Spinal cord (tissue), 9 donors: ENCODE measurements at regions not wholly inside any gene's neighbourhood (a gene's known extent, or its start where the extent isn't known, plus 50 kb on each side); places are given as distances from the start of the nearest gene placed in this dataset.
A peak's percentile ranks its signal among the peaks of the same experiment; 100 is the strongest.

Experiments used
- DNase-seq, 6 donors: peaks; one replicate each; pipeline versions ENCODE4 v3.0.0 to v3.0.0-alpha.2; 2013 to 2015; ENCODE audit warnings: low spot score in 6 of 6, low read depth in 4 of 6
- H3K27ac ChIP-seq: one replicate; pipeline ENCODE4 v1.5.1; 2013; ENCODE audit warnings: low read depth, low read length, control low read depth
- H3K27me3 ChIP-seq: one replicate; pipeline ENCODE4 v1.6.1; 2013; ENCODE audit warnings: low read length; ENCODE audit not compliant: control insufficient read depth, insufficient read depth
- H3K36me3 ChIP-seq: one replicate; pipeline ENCODE4 v1.6.1; 2013; ENCODE audit warnings: low read length; ENCODE audit not compliant: control insufficient read depth, insufficient read depth
- H3K4me1 ChIP-seq: one replicate; pipeline ENCODE4 v1.6.1; 2013; ENCODE audit warnings: low read length; ENCODE audit not compliant: control insufficient read depth, insufficient read depth
- H3K4me3 ChIP-seq: one replicate; pipeline ENCODE4 v1.5.1; 2013; ENCODE audit warnings: low read depth, low read length, control low read depth
- H3K9me3 ChIP-seq: one replicate; pipeline ENCODE4 v1.6.1; 2013; ENCODE audit warnings: low read length; ENCODE audit not compliant: control insufficient read depth, insufficient read depth
- WGBS: methylation state at CpG from one replicate; pipeline ENCODE4 v1.1.5; 2013; ENCODE audit warnings: missing lambda C conversion rate; ENCODE audit not compliant: insufficient coverage; 5-methylcytosine and 5-hydroxymethylcytosine counted together
- donor health status: healthy.

DNA sequence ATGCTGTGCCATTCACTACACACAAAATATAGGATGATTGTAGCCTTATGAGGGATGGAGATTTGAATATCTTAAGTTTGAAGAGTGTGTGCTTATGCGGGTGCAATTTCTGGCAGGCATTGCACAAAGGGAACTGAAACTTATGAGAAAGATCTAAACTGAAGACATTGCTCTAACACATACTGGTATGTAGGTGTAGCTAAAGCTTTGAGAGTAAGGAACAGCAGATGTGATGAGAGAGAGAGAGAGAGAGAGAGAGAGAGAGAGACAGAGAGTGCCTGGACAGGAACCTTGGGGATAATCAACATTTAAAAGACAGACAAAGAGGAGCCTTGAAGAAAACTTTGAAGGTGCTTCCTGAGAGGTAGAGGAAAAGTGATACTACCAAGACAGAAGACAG, 379.7 kb downstream of the SPRY1 start:
- no peaks in the 10 kb centered on the region for H3K36me3 ChIP-seq
- no peaks in the 10 kb centered on the region for H3K4me1 ChIP-seq
- no peak overlapping the region for H3K27ac ChIP-seq
- H3K27me3 ChIP-seq = no peaks in the 10 kb centered on the region
- H3K4me3 ChIP-seq = no peak overlapping the region
- WGBS = no CpG with 5 or more reads among the region's 1 CpG
- no peak for DNase-seq
- H3K9me3 ChIP-seq = no peaks in the 10 kb centered on the region

DNA sequence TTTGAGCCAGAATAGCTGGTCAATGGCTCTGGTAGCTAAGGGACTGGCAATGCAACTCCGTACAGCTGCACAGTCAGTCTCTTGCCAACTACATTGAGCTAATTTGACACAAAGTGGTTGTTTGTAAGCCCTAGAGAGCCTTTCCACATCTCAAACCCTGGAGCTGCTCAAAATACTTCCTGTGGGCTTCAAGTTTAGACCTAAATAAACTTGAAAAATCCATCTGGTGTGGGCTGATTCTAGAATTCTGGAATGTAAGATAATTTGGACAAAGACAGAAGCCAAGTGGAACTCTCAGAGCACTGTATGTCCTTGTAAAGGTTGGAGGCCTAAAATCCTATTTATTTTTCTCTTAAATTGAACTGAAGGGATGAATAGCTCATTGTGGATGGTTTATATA, 380.8 kb downstream of the SPRY1 start:
- Histone ChIP-seq H3K9me3 (no peaks in the 10 kb centered on the region), H3K4me3 (no peak overlapping the region), H3K4me1 (no peaks in the 10 kb centered on the region), H3K27me3 (no peaks in the 10 kb centered on the region), H3K36me3 (no peaks in the 10 kb centered on the region), H3K27ac (no peak overlapping the region)
- peak in 2 of 6 donors; percentile 20 to 38 for DNase-seq
- 33% methylated on average over 1 of the region's 1 CpG for WGBS

DNA sequence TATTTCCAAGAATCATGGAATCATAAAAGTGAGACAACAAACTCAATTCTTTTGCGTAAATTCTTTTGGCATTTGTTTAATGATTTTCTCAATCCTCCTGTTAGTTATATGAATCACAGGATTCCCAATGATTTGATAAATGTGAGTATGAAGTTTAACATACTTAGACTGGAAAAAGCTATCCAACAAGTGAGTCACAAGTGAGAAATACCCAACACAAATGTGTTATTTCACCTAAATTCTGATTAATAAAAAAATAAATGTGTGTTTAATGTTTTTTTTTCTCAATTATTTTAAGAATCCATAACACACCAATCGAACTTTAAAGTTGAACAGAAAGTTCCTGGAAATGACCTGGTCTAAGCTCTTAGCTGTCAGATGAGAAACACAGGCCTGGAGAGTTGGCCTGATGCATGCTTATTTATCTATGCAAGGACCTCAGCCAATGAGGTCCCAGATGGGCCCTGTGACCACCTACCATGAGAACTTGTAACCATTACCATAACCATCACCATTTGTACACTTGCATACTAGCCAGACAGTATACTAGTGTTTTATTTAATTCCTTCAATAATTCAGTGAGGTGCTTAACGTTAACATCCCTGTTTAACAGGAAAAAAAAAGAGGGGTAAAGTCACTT, 386.7 kb downstream of the SPRY1 start:
- WGBS = no CpG with 5 or more reads among the region's 3 CpGs
- H3K4me1 ChIP-seq = no peaks in the 10 kb centered on the region

DNA sequence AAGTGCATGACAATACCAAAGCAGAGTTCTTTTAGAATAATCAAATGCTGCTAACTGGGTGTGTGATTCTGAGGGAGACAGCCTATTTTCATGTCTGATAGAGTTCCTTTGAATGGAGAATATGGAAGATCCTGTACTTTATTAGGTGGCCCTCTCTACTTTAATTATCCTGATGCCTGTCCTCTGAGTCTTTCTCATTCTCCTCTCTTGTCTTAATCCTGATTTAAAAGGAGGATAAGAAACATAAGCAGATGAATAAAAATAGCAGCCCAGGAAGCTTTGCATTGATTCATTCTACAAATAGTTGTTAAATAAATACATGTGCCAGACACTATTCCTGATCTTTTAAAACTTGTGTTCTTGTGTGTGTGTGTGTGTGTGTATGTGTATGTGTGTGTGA, 387.3 kb downstream of the SPRY1 start:
- Histone ChIP-seq H3K4me1 (no peaks in the 10 kb centered on the region), H3K27me3 (no peaks in the 10 kb centered on the region), H3K27ac (no peak overlapping the region), H3K9me3 (no peaks in the 10 kb centered on the region), H3K36me3 (no peaks in the 10 kb centered on the region), H3K4me3 (no peak overlapping the region)
- DNase-seq = no peak

More for the DNA sequence above, 386.7 kb downstream of the SPRY1 start:
- Histone ChIP-seq H3K36me3 (no peaks in the 10 kb centered on the region), H3K27ac (no peak overlapping the region), H3K27me3 (no peaks in the 10 kb centered on the region), H3K4me3 (no peak overlapping the region), H3K9me3 (no peaks in the 10 kb centered on the region)
- no peak for DNase-seq

DNA sequence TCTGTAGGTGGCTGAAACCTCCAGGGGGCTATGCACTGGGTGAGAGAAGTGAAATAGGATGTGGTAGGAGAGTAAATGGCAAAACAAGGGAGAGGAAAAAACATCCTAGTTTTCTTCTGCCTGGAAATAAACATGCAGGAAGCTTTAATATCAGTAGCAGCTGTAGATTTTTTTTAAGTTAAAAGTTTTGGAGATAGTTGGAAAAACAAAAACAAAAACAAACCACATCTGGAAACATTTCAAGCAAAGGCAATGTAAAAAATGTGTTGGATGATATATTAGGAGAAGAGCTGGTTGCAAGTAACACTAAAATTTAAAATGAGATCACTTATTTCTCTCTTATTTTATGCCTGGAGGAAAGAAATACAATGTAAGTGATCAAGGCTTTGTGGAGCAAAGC, 388.0 kb downstream of the SPRY1 start:
- no peak overlapping the region for H3K27ac ChIP-seq
- DNase-seq = no peak
- no peak overlapping the region for H3K4me3 ChIP-seq
- no peaks in the 10 kb centered on the region for H3K27me3 ChIP-seq
- H3K36me3 ChIP-seq = no peaks in the 10 kb centered on the region
- no peaks in the 10 kb centered on the region for H3K9me3 ChIP-seq
- H3K4me1 ChIP-seq = no peaks in the 10 kb centered on the region

DNA sequence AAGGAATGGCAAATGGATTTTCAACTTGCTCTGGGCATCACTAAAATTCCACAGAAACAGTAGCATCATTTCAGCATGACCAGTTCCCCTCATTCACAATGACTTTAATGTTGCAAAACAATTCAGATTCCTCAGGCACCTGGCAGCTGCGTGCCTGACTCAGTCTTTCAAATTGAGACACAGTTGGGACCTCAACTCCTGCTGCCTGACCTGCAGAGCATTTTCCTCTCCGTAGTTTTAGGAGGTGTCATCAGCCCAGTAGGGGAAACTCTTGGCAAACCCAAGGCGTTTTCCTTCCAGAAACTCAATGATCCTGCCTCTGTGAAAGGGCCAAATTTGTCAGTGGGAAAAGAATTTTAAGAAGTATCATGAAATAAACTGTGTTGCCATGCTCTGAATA, 388.9 kb downstream of the SPRY1 start:
- WGBS = 14% methylated on average over 2 of the region's 3 CpGs
- Histone ChIP-seq H3K4me1 (no peaks in the 10 kb centered on the region), H3K27ac (no peak overlapping the region)

DNA sequence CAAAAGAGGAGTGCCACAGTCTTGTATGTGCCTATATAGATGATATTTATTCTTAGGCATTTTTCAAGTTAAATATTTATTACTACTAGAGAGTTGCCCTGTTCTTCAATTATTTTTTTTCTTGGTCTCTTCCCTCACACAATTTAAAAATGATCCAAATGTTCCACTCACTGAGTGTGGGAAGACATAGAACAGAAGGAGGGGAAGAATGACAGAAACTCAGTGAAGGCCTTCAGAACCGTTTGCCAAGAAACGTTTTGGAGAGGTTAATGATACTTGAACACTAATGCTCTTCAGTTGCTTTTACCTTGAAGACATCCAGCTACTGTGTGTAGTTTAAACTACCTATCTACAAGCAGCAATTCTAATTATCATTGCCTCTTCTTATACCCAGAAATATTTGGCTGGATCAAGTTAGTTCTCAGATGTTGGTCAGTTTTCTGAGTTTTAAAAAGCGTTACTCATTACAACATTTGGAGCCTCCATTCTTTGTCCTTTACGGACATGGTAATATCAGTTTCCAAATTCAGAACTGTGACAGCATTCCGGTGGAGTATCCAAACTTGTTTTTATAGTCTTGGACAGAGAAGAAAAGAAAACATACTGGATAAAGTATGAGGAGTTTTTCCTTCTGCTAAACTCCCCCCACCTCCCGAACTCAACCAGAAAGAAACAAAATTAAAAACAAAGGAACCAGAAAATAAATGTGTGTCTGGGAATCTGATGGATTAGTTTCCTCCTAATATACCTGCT, 389.7 kb downstream of the SPRY1 start:
- no peaks in the 10 kb centered on the region for H3K27me3 ChIP-seq
- no CpG with 5 or more reads among the region's 6 CpGs for WGBS
- no peaks in the 10 kb centered on the region for H3K9me3 ChIP-seq
- no peak for DNase-seq
- H3K4me1 ChIP-seq = no peaks in the 10 kb centered on the region
- no peak overlapping the region for H3K4me3 ChIP-seq
- H3K27ac ChIP-seq = peak overlapping the region; percentile 3
- no peaks in the 10 kb centered on the region for H3K36me3 ChIP-seq

More for the DNA sequence above, 388.9 kb downstream of the SPRY1 start:
- Histone ChIP-seq H3K36me3 (no peaks in the 10 kb centered on the region), H3K9me3 (no peaks in the 10 kb centered on the region), H3K27me3 (no peaks in the 10 kb centered on the region), H3K4me3 (no peak overlapping the region)
- DNase-seq = peak in 2 of 6 donors; percentile 12 to 47

DNA sequence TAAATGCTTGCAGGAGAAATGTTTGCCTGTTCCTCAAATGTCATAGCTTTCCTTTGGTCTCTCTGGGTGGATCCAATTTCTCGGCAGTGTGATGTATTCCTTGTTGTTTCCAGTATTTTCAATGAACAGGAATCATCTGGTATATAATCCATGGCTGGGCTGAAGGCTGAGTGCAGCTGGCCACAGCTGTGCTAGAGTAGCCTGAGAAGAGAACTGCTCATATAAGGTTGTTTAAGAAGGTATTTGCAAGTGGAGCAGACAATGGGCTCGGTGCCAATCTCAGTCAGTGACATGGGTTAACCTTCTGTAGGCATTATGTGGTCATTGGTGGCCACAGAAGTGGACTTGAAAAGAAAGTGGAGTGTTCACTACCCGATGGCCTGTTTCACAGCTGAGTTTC, 390.3 kb downstream of the SPRY1 start:
- 83% methylated on average over 2 of the region's 3 CpGs for WGBS
- Histone ChIP-seq H3K27me3 (no peaks in the 10 kb centered on the region), H3K9me3 (no peaks in the 10 kb centered on the region), H3K36me3 (no peaks in the 10 kb centered on the region), H3K4me3 (no peak overlapping the region), H3K27ac (no peak overlapping the region), H3K4me1 (no peaks in the 10 kb centered on the region)
- no peak for DNase-seq

DNA sequence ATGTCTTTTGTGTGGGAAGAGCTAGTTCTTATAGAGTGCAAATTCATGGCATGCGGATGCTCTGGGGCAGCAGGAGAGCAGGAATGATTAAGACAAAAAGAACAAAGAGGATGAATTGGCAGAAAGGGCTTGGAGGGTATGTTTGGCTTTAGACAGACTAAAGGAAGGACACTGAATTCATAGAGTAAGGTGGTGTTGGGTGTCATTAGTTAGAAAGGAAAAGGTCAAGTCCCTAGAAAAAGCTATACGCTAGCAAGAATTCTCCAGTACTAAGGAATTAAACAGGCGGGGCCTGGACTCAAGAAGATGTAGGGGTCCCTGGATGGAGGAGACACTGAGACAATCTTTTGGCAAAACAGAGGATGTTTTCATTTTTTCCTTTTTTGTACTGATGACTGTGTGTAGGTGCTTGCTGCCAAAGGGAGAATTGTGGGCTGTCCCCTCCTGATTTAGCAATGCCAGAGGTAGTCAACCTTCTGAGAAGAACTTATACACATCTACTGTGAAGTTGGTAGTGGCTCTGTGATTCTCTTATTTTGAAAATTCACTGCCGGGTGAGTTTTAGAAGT, 391.0 kb downstream of the SPRY1 start:
- Histone ChIP-seq H3K27me3 (no peaks in the 10 kb centered on the region), H3K36me3 (no peaks in the 10 kb centered on the region), H3K9me3 (no peaks in the 10 kb centered on the region), H3K27ac (no peak overlapping the region), H3K4me1 (no peaks in the 10 kb centered on the region), H3K4me3 (no peak overlapping the region)
- DNase-seq = no peak
- 87% methylated on average over 1 of the region's 4 CpGs for WGBS

DNA sequence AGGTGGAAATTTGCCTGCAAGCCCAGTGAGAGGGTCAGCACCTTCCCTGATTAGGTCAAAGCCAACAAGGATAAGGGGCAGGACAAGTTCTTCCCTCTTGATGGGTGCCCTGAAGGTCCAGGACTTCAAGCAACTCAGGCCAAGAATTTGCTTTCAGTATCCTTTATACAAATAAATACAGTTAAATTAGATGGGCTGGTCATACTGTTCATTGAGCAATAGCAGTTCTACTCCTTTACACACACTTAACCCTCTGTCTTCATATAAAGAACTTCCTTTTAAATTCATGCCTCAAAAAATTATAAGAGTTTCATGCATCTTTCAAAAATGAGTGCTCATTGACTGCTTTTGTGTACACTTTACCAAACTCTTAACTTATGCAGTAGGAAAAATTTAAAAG, 392.0 kb downstream of the SPRY1 start:
- Histone ChIP-seq H3K4me1 (no peaks in the 10 kb centered on the region), H3K4me3 (no peak overlapping the region), H3K27me3 (no peaks in the 10 kb centered on the region), H3K36me3 (no peaks in the 10 kb centered on the region), H3K9me3 (no peaks in the 10 kb centered on the region), H3K27ac (no peak overlapping the region)
- DNase-seq = no peak
